NCI-H82 treated with DMSO at 0.1 percent for 48 hours (cell line): ENCODE measurements at regions not wholly inside any gene's neighbourhood (a gene's known extent, or its start where the extent isn't known, plus 50 kb on each side); places are given as distances from the start of the nearest gene placed in this dataset.

ENCODE experiments used
- DNase-seq: peaks from one replicate; lab custom pipeline; 2025; ENCODE audit not compliant: unreplicated experiment; lab: John Stamatoyannopoulos, UW

DNA sequence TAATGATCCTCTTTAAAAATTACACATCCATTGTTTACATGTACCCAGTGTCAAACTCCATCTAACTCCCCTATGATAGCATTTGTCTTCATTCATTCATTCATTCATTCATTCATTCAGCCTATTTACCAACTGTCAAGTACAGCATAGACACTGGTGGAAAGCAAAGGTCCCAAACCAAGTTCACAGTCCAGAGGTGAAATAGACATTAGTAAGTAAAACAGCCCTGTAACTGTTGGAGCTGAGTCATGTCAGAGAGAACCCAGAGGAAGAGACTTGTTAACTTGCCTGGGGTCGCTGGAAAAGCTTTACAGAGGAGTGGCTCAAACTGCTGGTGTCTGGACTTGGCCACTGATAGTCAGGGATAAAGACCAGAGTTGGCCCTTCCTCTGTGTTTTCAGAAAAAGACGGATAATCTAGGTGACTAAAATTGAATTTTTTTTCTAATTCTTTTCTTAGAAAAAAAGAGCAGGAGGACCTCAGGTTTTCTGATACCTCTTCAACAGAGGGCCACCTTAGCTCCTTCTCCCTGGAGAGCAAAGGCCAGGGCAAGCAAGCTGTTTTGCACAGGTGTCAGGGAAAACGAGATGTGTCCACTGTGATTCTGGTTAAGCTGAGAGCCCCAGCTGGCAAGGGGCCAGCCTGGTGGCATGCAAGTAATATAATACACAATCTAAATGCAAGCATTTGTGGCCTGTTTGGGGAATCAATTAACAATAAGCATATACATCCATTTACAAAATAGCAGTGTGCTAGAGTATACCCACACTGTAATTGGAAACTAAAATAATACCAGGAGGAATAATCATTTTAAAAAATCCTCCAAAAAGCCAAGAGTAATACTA is 96.7 kb upstream of the SLC14A2 start:
- no peak for DNase-seq

GRCh38 chr18:45519411-45520280 is 95.6 kb upstream of the SLC14A2 start:
- no peak for DNase-seq

DNA sequence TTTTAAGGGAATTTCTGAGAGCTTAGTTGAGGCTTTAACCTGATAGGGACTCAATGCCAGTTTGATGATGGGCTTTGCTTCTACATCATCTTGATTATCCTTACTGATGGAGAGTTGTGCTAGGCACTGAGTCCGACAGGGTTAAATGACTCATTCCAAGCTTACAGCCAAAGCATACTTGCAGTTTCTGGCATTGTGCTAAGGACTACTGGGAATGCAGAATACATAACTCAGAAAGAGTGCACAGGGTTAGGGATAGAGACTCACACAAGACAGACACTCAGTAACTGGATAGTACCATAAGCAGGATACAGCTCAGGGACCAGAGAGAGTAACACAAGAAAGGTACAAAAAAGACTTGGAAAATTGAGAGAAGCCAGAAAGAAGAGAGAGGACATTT is 94.1 kb upstream of the SLC14A2 start:
- DNase-seq = no peak

- no peak for DNase-seq
These were observed 93.5 kb upstream of the SLC14A2 start for GRCh38 chr18:45521777-45522176.

DNA sequence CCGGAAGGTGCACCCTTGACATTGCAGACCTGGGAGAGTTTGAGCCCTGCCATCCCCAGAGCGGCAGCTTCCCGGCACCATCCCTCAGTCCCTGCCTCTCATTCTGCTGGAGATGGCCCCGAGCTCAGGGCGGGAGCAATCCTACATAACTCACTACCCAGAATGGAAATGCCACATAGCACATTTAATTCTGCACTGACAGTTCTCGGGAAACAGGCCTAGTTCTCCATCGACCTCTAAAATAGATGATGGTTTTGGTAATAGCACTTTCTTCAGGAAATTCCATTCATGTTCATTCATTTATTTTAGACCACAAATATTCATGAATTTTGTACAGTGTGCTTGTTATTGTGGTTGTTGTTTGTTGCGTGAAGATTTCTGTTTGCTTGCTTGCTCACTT is 92.9 kb upstream of the SLC14A2 start:
- no peak for DNase-seq

- no peak for DNase-seq
These were observed 90.0 kb upstream of the SLC14A2 start for GRCh38 chr18:45525301-45525700.

DNA sequence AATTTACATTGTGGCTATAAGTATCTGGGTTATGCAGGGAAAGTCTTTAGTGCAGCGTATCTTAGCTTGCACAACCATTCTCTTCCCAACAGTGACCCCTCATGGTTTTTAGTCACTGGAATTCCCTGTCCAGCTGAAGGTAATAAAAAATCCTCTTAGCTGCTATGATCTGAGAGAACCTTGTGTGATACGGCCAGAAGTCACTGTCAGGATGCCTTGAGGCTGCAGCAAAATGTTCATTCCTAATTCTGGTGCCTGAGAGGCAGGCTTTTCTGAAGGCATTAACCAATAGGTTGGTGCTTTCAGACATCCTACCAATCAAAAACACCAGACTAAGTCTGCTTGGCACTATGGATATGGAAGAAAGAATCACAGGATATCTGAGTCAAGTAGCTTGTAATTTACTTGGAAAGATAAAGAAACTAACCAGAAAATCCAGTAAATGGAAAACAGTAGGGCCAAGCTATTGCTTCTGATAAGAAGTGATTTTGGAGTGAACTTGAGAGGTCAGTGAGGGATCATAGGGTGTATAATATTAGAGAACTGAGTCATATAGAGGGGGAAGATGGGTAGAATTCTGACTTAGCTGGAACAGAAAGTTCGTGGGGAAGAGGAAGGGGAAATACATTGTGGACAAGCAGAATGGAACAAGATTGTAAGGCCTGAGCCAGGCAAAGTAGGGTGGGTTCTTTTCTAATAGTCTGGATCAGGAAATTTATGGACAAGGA is 89.0 kb upstream of the SLC14A2 start:
- DNase-seq = no peak

DNA sequence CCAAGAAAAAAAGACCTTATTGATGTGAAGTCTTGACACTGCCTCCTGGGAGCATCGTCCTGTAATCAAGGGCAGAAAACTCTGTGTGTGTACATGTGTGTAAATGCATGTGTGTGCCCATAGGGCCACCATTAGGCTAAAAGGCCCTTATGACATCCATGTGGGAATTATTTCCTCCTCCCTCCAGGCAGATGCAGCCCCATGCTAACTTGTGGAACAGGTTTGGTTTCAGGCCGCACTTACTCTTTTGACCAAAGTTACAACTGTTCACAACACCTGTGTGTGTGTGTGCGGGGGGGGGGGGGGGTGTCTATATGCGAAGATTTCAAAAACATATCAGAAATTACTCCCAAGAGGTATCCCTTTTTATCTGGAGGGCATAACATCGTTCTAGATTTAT is 87.4 kb upstream of the SLC14A2 start:
- no peak for DNase-seq

GRCh38 chr18:45528712-45529336 is 86.5 kb upstream of the SLC14A2 start:
- no peak for DNase-seq

- DNase-seq = no peak
These were observed 76.8 kb upstream of the SLC14A2 start for GRCh38 chr18:45538444-45538843.

GRCh38 chr18:45539491-45539891 is 75.8 kb upstream of the SLC14A2 start:
- no peak for DNase-seq

- no peak for DNase-seq
These were observed 75.2 kb upstream of the SLC14A2 start for GRCh38 chr18:45540125-45540524.

DNA sequence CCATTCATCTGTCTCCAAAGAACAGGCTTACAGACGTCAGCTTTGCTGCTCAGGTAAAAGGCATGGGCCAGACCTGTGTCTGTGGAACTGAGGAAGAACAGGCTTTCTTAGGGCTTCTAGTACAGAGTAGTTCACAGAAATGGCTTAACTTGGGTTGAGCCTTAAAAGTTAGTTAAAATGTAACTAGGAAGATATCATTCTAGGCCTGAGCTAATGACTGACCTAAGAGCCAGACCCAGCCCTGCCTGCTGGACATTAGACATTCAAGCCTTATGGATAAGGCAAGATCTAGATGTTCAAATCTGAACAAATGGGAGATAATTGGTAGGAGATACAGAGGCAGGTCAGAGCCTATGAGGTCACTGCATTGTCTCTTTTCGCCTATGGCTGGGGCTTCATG is 73.9 kb upstream of the SLC14A2 start:
- DNase-seq = no peak

GRCh38 chr18:45542043-45542442 is 73.2 kb upstream of the SLC14A2 start:
- DNase-seq = no peak

GRCh38 chr18:45547910-45548309 is 67.4 kb upstream of the SLC14A2 start:
- no peak for DNase-seq

GRCh38 chr18:45548614-45549013 is 66.7 kb upstream of the SLC14A2 start:
- no peak for DNase-seq

GRCh38 chr18:45549290-45549689 is 66.0 kb upstream of the SLC14A2 start:
- DNase-seq = no peak

- no peak for DNase-seq
These were observed 64.0 kb upstream of the SLC14A2 start for GRCh38 chr18:45551142-45551815.

DNA sequence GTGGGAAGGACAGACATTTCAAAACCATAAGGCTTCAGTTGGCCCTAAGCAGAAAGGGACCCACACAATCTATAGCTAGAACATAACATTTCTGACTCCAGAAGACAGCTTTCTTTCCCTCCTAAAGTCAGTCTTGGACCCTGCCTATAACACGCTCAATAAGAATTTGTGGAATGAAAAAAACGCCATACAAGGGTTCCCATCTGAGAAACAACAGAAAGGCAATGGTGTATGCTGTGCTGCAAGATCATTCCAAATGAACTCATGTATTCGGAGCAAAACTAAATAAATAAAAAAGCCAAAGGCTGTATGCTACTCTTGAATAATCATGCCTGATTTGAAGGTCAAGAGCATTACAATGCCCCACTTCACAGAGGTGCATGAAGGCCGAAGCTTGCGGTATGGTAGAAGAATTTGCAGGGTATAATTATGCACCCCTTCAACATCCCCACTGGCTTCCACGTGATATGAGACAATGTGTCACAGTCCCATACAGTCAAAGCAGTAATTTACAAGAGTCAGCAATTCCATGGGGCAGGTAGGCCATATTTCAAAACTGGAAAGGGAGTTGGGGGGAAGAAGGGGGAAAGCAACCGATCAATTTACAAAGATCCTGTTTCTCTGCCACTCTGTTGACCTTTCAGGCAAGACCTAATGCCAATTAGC is 61.4 kb upstream of the SLC14A2 start:
- no peak for DNase-seq

DNA sequence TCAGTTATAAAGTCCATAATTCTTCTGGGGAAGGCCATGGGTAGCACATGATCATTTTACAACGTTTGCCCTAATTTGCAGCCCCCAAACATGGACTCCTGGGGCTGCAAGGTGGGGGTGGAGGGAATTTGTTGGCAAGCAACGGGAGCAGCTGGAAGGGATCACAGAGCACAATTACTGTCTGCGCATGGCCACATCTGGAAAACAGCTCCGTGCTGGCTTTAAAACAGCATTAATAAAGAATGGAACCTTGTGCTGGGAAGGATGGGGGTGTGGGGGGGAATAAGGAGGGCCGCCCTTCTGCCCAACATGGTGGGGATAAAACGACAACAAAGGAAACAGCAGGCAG is 60.9 kb upstream of the SLC14A2 start:
- DNase-seq = no peak
